Ovary (tissue), 3 donors: ENCODE measurements at regions not wholly inside any gene's neighbourhood (a gene's known extent, or its start where the extent isn't known, plus 50 kb on each side); places are given as distances from the start of the nearest gene placed in this dataset.

Experiments used
- CTCF ChIP-seq, 3 donors: fragments of 450-650 bp in 2 of 3; fragments of 200-600 bp in 1 of 3; IDR thresholded peaks; one replicate each; pipeline versions ENCODE4 v1.5.1 to v1.8.0; 2016 to 2022; ENCODE audit warnings: antibody characterized with exemption in 3 of 3, mild to moderate bottlenecking in 1 of 3
- POLR2A ChIP-seq: fragments of 450-650 bp; IDR thresholded peaks from one replicate; pipeline ENCODE4 v1.6.1; 2017; ENCODE audit warnings: antibody characterized with exemption, mild to moderate bottlenecking, moderate library complexity
- donor health status: DM: no; HTN: no; CAD: no.

DNA sequence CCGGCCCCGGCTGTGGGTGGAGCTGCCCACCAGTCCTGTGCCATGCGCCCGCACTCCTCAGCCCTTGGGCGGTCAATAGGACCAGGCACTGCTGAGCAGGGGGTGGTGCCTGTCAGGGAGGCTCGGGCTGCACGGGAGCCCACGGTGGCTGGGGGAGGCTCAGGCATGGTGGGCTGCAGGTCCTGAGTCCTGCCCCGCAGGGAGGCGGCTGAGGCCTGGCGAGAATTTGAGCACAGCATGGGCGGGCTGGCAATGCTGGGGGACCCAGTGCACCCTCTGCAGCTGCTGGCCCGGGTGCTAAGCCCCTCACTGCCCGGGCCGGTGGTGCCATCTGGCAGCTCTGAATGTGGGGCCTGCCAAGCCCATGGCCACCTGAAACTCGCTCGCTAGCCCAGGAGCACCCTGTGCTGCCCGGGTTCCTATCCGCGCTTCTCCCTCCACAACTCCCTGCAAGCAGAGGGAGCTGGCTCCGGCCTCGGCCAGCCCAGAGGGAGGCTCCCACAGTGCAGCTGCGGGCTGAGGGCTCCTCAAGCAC is 1371.1 kb downstream of the FSCB start:
- no peak for TF ChIP-seq CTCF (IDR thresholded peaks at IDR 0.05)
- TF ChIP-seq POLR2A = no peak
